Neuronal stem cell (in vitro differentiated cells): ENCODE measurements at regions not wholly inside any gene's neighbourhood (a gene's known extent, or its start where the extent isn't known, plus 50 kb on each side); places are given as distances from the start of the nearest gene placed in this dataset.

Experiments used
- DNase-seq: peaks from one replicate; pipeline ENCODE4 v3.0.0-alpha.2; 2013; ENCODE audit warnings: low spot score
- H2AFZ ChIP-seq: one replicate; pipeline ENCODE4 v1.6.1; 2013; ENCODE audit warnings: mild to moderate bottlenecking, low read length, inconsistent platforms
- H2AK5ac ChIP-seq: 2 replicates; pipeline ENCODE4 v1.6.1; 2013; ENCODE audit warnings: low read depth, mild to moderate bottlenecking, inconsistent platforms, low read length, moderate library complexity, mixed read lengths
- H2BK120ac ChIP-seq: 2 replicates; pipeline ENCODE4 v1.6.1; 2013; ENCODE audit warnings: low read depth, mild to moderate bottlenecking, inconsistent platforms, low read length, moderate library complexity, mixed read lengths
- H2BK12ac ChIP-seq: one replicate; pipeline ENCODE4 v1.6.1; 2013; ENCODE audit warnings: low read length, inconsistent platforms
- H2BK15ac ChIP-seq: 2 replicates; pipeline ENCODE4 v1.6.1; 2013; ENCODE audit warnings: mild to moderate bottlenecking, low read length, inconsistent platforms, mixed read lengths
- H2BK5ac ChIP-seq: one replicate; pipeline ENCODE4 v1.6.1; 2013; ENCODE audit warnings: inconsistent platforms, mild to moderate bottlenecking, low read length, moderate library complexity
- H3K14ac ChIP-seq: one replicate; pipeline ENCODE4 v1.6.1; 2013; ENCODE audit warnings: low read length, inconsistent platforms
- H3K18ac ChIP-seq: 2 replicates; pipeline ENCODE4 v1.6.1; 2013; ENCODE audit warnings: low read length, inconsistent platforms
- H3K23ac ChIP-seq: 2 replicates; pipeline ENCODE4 v1.6.1; 2013; ENCODE audit warnings: low read depth, mild to moderate bottlenecking, mixed read lengths, low read length, inconsistent platforms; ENCODE audit not compliant: poor library complexity
- H3K27ac ChIP-seq: replicated peaks from 3 replicates; pipeline ENCODE4 v1.5.1; 2013; ENCODE audit warnings: low read length, inconsistent platforms
- H3K27me3 ChIP-seq, 3 experiments: 2 replicates each; pipeline ENCODE4 v1.6.1; 2013; ENCODE audit warnings: low read length in 3 of 3, mild to moderate bottlenecking in 2 of 3, inconsistent platforms in 1 of 3, low read depth in 1 of 3, mixed read lengths in 1 of 3, moderate library complexity in 1 of 3; ENCODE audit not compliant: control insufficient read depth in 3 of 3, insufficient read depth in 3 of 3
- H3K36me3 ChIP-seq, 2 donors: replicated peaks in 1 of 2; 2 replicates each; pipeline ENCODE4 v1.6.1; 2013; ENCODE audit warnings: low read length in 2 of 2; ENCODE audit not compliant: control insufficient read depth in 2 of 2, insufficient read depth in 2 of 2
- H3K4ac ChIP-seq: 2 replicates; pipeline ENCODE4 v1.6.1; 2013; ENCODE audit warnings: inconsistent platforms, mild to moderate bottlenecking, low read length, moderate library complexity
- H3K4me1 ChIP-seq, 2 donors: 1 replicate in 1 of 2; 2 replicates in 1 of 2; pipeline ENCODE4 v1.6.1; 2013; ENCODE audit warnings: low read length in 2 of 2, low read depth in 1 of 2; ENCODE audit not compliant: control insufficient read depth in 2 of 2, insufficient read depth in 1 of 2
- H3K4me2 ChIP-seq: one replicate; pipeline ENCODE4 v1.6.1; 2013; ENCODE audit warnings: mild to moderate bottlenecking, low read length, inconsistent platforms; ENCODE audit not compliant: insufficient read depth, poor library complexity, severe bottlenecking
- H3K4me3 ChIP-seq, 2 donors: 2 replicates each; pipeline ENCODE4 v1.5.1; 2013; ENCODE audit warnings: low read length in 2 of 2, mild to moderate bottlenecking in 2 of 2, inconsistent platforms in 1 of 2, moderate library complexity in 1 of 2
- H3K79me1 ChIP-seq: one replicate; pipeline ENCODE4 v1.6.1; 2013; ENCODE audit warnings: low read depth, mild to moderate bottlenecking, inconsistent platforms, low read length, moderate library complexity
- H3K9ac ChIP-seq: one replicate; pipeline ENCODE4 v1.6.1; 2013; ENCODE audit warnings: mild to moderate bottlenecking, low read depth, low read length, inconsistent platforms; ENCODE audit not compliant: poor library complexity
- H3K9me3 ChIP-seq, 2 donors: replicated peaks in 1 of 2; 2 replicates each; pipeline versions ENCODE3 to v1.6.1; 2013; ENCODE audit warnings: low read length in 2 of 2, mild to moderate bottlenecking in 2 of 2, inconsistent platforms in 1 of 2, low read depth in 1 of 2, mixed read lengths in 1 of 2, moderate library complexity in 1 of 2; ENCODE audit not compliant: control insufficient read depth in 2 of 2, insufficient read depth in 1 of 2
- H4K8ac ChIP-seq: one replicate; pipeline ENCODE4 v1.6.1; 2013; ENCODE audit warnings: low read depth, mild to moderate bottlenecking, inconsistent platforms, low read length, moderate library complexity
- H4K91ac ChIP-seq: one replicate; pipeline ENCODE4 v1.6.1; 2013; ENCODE audit warnings: low read length, low read depth, mild to moderate bottlenecking, inconsistent platforms; ENCODE audit not compliant: poor library complexity
- WGBS, 2 donors: extraction: QIAGEN DNeasy Blood & Tissue Kit; methylation state at CpG; one replicate each; pipeline ENCODE4 v1.1.7; 2013; ENCODE audit warnings: missing lambda C conversion rate in 2 of 2, mixed read lengths in 1 of 2; ENCODE audit not compliant: insufficient read length in 2 of 2, insufficient replicate concordance in 1 of 2; ENCODE audit errors: extremely low coverage in 2 of 2; 5-methylcytosine and 5-hydroxymethylcytosine counted together

DNA sequence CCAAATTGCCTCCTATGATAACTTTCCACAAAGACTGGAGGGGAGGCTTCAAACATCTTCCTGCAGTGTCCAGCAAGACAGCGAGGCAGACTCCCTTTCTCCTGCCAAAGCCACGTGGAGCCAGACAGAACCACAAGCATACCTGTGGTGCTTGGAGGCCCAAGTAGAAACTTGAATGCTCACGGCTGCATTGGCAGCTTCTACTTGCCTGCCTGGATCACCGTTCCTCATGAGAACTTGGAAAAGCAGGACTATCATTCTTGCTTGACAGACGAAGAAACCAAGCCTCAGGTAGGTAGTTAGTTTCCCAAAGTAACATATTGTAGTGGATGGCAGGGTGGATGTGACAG, 216.3 kb upstream of the SFRP2 start:
- DNase-seq = no peak
- Histone ChIP-seq H4K91ac (no peak overlapping the region), H2BK12ac (no peak overlapping the region), H2BK15ac (no peak overlapping the region), H3K4ac (no peak overlapping the region), H3K14ac (no peak overlapping the region), H3K27me3 (no peaks in the 10 kb centered on the region), H4K8ac (no peak overlapping the region), H3K79me1 (no peaks in the 10 kb centered on the region), H2BK5ac (no peak overlapping the region), H2AK5ac (peak overlapping the region; percentile 23), H3K9me3 (peaks cover 0 to 2% of the 10 kb centered on the region in 2 donors), H3K9ac (no peak overlapping the region), H3K4me3 (no peak overlapping the region), H3K27ac (no peak overlapping the region), H2AFZ (no peak overlapping the region), H3K36me3 (no peaks in the 10 kb centered on the region), H3K4me1 (no peaks in the 10 kb centered on the region), H3K23ac (no peak overlapping the region), H3K18ac (no peak overlapping the region), H3K4me2 (no peak overlapping the region), H2BK120ac (no peak overlapping the region)
- WGBS, 2 donors = no CpG with 5 or more reads among the region's 5 CpGs

DNA sequence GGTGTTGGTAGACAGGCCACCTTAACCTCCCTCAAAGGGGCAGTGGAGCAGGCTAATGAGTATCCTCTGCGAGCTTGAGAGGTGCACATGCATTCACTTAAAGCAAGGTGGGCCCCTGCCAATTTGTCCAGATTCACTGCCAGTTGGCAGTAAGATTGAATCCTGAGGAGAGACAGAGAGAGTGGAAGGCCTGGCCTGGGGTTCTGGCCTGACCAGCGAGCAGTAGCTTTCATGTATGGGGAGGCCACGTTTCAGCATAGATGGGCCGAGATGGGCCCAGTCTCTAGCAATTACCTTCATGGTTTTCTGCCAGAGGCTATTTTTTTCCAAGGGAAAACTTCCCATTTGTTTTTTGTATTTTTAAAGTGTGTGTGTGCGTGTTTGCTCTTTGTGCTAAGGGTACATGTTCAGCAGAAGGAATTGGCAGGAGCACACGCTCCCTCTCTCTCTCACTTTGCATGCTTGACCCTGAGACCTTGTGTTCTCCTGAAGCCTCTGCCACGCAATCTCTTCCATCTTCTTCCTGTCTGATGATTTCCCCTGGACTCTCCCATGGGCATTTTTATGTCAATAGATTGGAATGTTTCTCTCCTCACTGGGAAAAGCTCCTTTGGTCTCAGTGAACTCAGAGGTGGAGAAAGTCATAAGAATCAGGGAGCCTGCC, 215.8 kb upstream of the SFRP2 start:
- no peak overlapping the region for H3K4me2 ChIP-seq
- H2AFZ ChIP-seq = no peak overlapping the region
- H3K36me3 ChIP-seq = no peaks in the 10 kb centered on the region
- no peak overlapping the region for H2BK15ac ChIP-seq
- no peak overlapping the region for H3K4ac ChIP-seq
- H3K14ac ChIP-seq = no peak overlapping the region
- no peak overlapping the region for H3K18ac ChIP-seq
- H4K8ac ChIP-seq = no peak overlapping the region
- no peak overlapping the region for H3K9ac ChIP-seq
- no peak for DNase-seq
- H3K27me3 ChIP-seq = peaks cover 0 to under 1% (median 0%) of the 10 kb centered on the region in 3 experiments
- H2BK5ac ChIP-seq = no peak overlapping the region
- no peak overlapping the region for H4K91ac ChIP-seq
- no peak overlapping the region for H2BK12ac ChIP-seq
- H3K23ac ChIP-seq = no peak overlapping the region
- no peaks in the 10 kb centered on the region for H3K79me1 ChIP-seq
- H3K27ac ChIP-seq = no peak overlapping the region
- H3K4me3 ChIP-seq = no peak overlapping the region
- H2BK120ac ChIP-seq = no peak overlapping the region
- WGBS, 2 donors = no CpG with 5 or more reads among the region's 7 CpGs
- peaks cover 0 to 2% of the 10 kb centered on the region in 2 donors for H3K9me3 ChIP-seq
- H3K4me1 ChIP-seq = no peaks in the 10 kb centered on the region
- H2AK5ac ChIP-seq = peak overlapping the region; percentile 23

- no peaks in the 10 kb centered on the region for H3K4me1 ChIP-seq
- no peak overlapping the region for H3K4ac ChIP-seq
- no peak overlapping the region for H3K9ac ChIP-seq
- H2AFZ ChIP-seq = no peak overlapping the region
- H3K36me3 ChIP-seq = no peaks in the 10 kb centered on the region
- H3K23ac ChIP-seq = no peak overlapping the region
- H3K14ac ChIP-seq = no peak overlapping the region
- no peak overlapping the region for H4K8ac ChIP-seq
- H3K79me1 ChIP-seq = no peaks in the 10 kb centered on the region
- no peak overlapping the region for H2BK120ac ChIP-seq
- H2BK15ac ChIP-seq = no peak overlapping the region
- no CpG with 5 or more reads among the region's 5 CpGs for WGBS, 2 donors
- H4K91ac ChIP-seq = no peak overlapping the region
- H3K9me3 ChIP-seq = peaks cover 0 to 2% of the 10 kb centered on the region in 2 donors
- no peak overlapping the region for H2BK5ac ChIP-seq
- no peak overlapping the region for H2AK5ac ChIP-seq
- H3K4me3 ChIP-seq = no peak overlapping the region
- H2BK12ac ChIP-seq = no peak overlapping the region
- no peak overlapping the region for H3K4me2 ChIP-seq
- no peak for DNase-seq
- no peak overlapping the region for H3K27ac ChIP-seq
- H3K18ac ChIP-seq = peak overlapping the region; percentile 2
- peaks cover 0 to 2% (median 0%) of the 10 kb centered on the region in 3 experiments for H3K27me3 ChIP-seq
These were observed 215.1 kb upstream of the SFRP2 start for GRCh38 chr4:154004016-154004415.

GRCh38 chr4:154003378-154003777, 214.5 kb upstream of the SFRP2 start:
- no peak overlapping the region for H2AFZ ChIP-seq
- no peak overlapping the region for H2BK15ac ChIP-seq
- no peak overlapping the region for H2BK12ac ChIP-seq
- no peak overlapping the region for H3K4me2 ChIP-seq
- H3K4me1 ChIP-seq = no peaks in the 10 kb centered on the region
- no peaks in the 10 kb centered on the region for H3K36me3 ChIP-seq
- no CpG with 5 or more reads among the region's 1 CpG for WGBS, 2 donors
- no peak overlapping the region for H3K4ac ChIP-seq
- H4K8ac ChIP-seq = no peak overlapping the region
- H2BK120ac ChIP-seq = no peak overlapping the region
- DNase-seq = no peak
- H2BK5ac ChIP-seq = no peak overlapping the region
- no peaks in the 10 kb centered on the region for H3K79me1 ChIP-seq
- H3K9ac ChIP-seq = no peak overlapping the region
- no peak overlapping the region for H3K27ac ChIP-seq
- no peak overlapping the region for H3K4me3 ChIP-seq
- H3K14ac ChIP-seq = no peak overlapping the region
- peaks cover 0 to 2% of the 10 kb centered on the region in 2 donors for H3K9me3 ChIP-seq
- no peak overlapping the region for H4K91ac ChIP-seq
- H3K23ac ChIP-seq = no peak overlapping the region
- H3K27me3 ChIP-seq = peaks cover 0 to 2% (median 0%) of the 10 kb centered on the region in 3 experiments
- no peak overlapping the region for H2AK5ac ChIP-seq
- H3K18ac ChIP-seq = no peak overlapping the region
